Astrocyte (in vitro differentiated cells and primary cell): ENCODE measurements at regions not wholly inside any gene's neighbourhood (a gene's known extent, or its start where the extent isn't known, plus 50 kb on each side); places are given as distances from the start of the nearest gene placed in this dataset.

Source experiments
- EZH2 ChIP-seq: IDR thresholded peaks from 2 replicates; pipeline ENCODE4 v1.6.1; 2012; ENCODE audit warnings: mild to moderate bottlenecking, low read length, inconsistent platforms; ENCODE audit not compliant: insufficient read depth
- TF ChIP-seq, protein P1 (sequence below): IDR thresholded peaks from 2 replicates; pipeline ENCODE4 v1.5.1; 2011; ENCODE audit warnings: low read depth, mild to moderate bottlenecking, inconsistent platforms, low read length, moderate library complexity; ENCODE audit not compliant: insufficient read depth

DNA sequence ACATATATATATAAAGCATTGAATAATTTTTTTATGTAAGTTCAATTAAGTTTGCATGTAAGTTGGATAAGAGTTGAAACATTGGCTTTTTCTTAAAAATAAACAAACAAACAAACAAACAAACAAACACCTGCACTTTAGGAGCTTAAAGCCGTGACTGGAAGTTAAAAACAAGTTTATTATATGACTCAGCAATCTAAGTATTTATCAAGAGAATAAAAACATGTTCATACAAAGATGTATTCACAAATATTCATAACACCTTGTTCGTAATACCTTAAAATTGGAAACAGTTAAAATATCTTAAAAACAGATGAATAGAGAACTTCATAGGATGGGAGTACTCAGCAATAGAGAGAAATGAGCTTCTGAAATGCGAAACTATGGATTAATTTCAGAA is 61.5 kb upstream of the ANXA1 start:
- TF ChIP-seq, protein P1, sequence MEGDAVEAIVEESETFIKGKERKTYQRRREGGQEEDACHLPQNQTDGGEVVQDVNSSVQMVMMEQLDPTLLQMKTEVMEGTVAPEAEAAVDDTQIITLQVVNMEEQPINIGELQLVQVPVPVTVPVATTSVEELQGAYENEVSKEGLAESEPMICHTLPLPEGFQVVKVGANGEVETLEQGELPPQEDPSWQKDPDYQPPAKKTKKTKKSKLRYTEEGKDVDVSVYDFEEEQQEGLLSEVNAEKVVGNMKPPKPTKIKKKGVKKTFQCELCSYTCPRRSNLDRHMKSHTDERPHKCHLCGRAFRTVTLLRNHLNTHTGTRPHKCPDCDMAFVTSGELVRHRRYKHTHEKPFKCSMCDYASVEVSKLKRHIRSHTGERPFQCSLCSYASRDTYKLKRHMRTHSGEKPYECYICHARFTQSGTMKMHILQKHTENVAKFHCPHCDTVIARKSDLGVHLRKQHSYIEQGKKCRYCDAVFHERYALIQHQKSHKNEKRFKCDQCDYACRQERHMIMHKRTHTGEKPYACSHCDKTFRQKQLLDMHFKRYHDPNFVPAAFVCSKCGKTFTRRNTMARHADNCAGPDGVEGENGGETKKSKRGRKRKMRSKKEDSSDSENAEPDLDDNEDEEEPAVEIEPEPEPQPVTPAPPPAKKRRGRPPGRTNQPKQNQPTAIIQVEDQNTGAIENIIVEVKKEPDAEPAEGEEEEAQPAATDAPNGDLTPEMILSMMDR: no peak
- no peak for TF ChIP-seq EZH2
